HG02870 (cell line): ENCODE measurements at regions not wholly inside any gene's neighbourhood (a gene's known extent, or its start where the extent isn't known, plus 50 kb on each side); places are given as distances from the start of the nearest gene placed in this dataset.

Experiments
- ATAC-seq: cut with Tn5 transposase; IDR thresholded peaks from one replicate; pipeline ENCODE4 v1.9.1; 2021; ENCODE audit warnings: mild to moderate bottlenecking, moderate library complexity; ENCODE audit not compliant: unreplicated experiment

DNA sequence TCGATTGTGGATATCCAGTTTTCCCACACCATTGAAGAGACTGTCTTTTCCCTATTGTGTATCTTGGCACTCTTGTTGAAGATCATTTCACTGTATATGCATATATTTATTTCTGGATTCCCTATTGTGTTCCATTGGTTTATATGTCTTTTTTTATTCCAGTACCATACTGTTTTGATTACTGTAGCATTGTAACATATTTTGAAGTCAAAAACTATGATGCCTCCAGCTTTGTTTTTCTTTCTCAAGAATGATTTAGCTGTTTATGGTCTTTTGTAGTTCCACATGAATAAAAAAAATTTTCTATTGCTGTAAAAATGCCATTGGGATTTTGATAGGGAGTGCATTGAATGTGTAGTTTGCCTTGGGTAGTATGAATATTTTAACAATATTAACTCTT is 128.1 kb upstream of the SLC38A2 start:
- ATAC-seq: no peak

DNA sequence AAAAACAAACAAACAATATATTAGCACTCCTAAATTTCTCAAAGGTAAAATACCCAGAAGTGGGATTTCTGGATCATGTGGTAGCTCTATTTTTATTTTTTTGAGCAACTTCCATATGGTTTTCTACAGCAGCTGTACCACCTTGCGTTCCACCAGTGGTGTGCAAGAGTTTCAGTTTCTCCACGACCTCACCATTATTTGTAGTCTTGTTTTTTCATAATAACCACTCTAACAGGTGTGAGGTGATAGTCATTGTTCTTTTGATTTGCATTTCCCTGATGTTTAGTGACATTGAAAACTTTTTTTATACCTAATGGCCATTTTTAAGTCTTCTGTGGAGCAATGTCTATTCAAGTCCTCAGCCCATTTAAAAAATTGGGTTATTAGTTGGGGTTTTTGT is 127.3 kb upstream of the SLC38A2 start:
- ATAC-seq: peak; percentile 85

DNA sequence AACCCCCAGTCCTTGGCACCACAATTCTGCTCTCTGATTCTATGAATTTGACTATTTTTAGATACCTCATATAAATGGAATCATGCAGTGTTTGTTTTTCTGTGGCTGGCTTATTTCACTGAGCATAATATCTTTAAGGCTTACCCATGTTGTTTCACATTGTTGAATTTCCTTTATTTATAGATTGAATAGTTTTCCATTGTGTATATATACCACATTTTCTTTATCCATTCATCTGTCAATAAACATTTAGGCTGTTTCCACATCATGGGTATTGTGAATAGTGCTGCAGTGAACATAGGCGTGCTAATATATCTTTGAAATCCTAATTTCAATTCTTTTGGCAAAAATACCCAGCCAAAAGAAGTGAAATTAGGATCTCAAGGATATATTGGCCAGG is 126.7 kb upstream of the SLC38A2 start:
- no peak for ATAC-seq

DNA sequence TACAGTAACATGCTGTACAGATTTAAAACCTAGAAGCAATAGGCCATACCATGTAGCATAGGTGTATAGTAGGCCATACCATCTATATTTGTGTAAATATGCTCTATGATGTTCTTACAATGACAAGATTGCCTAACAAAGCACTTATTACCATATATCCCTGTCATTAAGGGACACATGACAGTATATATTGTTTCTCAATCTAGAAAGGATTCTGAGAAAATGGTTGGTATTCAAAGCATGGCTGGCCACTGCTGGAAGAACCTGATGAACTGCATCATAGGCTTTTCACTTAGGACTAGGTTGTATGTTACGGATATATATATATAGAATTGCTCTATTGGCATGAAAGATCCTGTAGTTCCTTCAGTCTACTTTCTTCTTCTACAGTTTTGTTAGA is 125.2 kb upstream of the SLC38A2 start:
- ATAC-seq: no peak

DNA sequence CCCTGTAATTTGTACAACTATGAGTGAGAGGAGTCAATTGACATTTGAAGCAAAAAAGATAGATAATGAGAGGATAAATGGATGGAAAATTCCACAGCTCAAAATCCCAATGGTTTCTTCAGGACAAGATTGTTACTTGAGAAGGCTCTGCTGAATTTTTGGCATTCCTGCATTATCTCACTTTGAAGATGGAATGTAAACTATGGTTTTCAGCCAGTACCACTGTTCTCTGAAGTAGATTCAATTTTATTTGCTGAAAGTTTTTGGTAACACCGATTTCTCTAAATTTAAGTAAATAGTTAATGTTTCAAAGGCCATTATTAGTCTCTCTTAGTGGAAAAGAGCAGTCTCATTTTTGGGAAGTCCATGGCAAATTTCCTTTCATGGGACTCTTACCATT is 121.9 kb upstream of the SLC38A2 start:
- no peak for ATAC-seq

DNA sequence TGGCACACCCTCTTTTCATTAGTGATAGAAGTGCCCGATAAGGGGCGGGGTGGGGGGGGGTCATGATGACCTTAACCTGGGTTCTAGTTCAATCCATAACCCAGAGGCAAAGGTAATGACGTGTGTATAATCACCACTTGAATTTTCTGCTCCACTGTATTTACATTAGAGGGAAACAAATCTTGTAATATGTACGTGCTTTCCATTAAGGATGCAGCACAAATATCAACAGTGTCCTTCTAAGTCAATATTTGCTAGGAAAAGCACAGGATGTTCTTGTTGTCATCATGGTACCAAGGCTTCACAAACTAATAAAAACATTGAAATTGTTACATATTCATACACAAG is 121.2 kb upstream of the SLC38A2 start:
- ATAC-seq: no peak

DNA sequence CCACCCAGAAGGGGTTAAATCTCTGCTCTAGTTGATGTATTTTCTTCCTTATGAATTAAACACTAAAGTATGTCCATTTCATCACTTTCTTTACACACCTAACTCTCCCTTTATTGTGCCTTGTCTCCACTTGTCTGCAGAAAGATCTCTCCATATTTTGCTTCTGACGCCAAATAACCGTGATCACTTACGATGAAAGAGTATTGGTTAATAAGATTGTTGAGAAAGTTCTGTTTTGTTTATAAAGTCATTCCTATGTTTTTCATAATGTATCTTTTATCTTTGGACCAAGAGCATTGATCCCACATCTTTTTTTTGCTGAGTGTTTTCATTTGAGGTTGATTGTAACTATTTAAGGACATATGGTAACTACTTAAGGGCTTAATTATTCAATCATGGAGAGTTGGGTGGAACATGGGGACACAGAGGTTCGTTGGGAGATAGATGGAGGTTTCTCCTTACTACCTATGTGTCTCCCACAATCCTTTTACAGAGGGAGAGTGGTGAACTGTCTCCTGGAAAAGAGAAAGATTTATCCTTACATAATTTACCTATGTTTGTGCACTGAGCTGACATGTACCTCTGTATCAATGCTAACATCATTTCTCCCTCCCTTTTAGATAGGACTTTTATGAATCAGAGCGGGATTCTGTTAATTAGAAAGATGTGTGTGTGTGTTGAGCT is 120.7 kb upstream of the SLC38A2 start:
- no peak for ATAC-seq

DNA sequence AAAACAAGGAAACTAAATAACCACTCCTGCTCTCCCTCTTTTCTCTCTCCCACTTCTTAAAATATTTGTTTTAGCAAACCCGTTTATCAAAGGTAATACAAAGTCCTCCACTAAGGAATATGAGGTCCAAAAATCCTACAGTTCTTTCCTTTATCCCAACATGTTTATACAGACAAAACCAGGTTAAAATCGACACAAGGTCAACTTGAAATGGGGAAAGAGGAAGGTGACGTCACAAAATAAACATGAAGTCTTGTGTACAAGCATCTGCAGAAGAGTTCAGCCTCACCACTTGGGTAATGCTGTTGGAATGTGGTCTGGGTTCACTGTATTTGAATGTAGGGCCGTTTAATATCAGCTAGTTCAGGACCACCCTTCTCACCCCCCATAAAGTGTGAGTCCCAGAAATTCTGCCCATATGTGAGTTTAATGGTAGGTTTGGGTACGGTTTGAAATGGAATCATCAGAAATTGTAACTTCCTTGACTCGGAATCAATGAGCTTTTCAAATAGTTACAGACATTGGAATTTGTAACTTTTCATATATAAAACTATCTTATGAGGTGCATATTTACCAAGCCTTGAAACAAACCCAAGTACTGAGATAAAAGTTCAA is 120.0 kb upstream of the SLC38A2 start:
- ATAC-seq: no peak

DNA sequence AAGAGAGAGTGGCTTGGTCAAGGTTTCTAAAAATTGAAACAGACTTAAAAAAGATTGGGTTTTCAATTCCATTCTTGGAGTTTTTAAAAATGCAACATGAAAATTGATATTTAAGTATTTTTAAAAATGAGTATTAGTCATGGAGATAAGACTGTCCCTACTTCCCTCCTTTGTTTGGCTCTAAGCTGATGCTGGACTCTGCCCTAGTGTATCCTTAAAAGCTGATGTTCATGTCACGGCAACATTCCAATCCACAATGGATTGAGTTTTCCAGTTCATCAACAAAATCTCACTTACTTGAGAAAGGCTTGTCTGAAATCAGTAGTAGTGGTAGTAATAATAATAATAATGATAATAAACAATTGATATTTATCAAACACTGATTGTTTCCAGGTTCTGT is 119.0 kb upstream of the SLC38A2 start:
- no peak for ATAC-seq

DNA sequence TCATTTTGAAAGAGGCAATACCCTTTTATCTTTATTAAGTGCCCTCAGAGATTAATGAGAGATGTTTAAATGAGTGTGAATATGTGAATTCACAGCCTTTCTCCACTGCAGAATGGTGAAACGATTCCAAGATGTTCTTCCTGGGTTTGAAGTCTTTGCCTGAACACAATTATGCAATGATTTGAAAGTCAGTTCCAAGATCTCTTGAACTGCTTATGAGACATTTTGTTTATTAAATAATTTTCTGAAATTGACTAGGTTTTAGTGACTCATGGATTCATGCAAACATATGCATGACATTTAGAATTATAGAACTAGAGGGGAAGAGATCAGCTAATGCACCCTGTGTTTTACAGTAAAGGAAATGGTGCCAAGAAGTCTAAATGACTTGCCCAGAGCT is 118.1 kb upstream of the SLC38A2 start:
- no peak for ATAC-seq

DNA sequence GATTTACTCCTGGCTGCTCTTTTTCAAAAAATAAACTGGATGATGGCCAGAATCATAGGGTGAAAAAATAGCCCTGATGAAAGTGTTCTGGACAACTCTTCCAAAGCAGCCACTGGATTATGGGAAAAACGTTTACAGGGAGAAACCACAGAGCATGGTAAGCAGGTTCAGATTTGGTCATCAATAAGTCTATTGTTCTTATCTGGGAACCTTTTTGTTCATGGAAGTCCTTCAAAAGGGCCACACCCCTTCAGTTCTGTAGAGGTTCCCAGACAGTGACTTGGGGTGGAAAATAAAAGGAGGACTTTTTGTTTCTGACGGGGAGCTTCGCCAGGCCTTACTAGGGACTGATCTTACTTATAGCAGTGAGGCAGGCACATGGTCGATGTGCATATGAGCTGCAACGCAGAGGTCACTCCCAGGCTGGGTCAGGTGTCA is 117.4 kb upstream of the SLC38A2 start:
- ATAC-seq: no peak

DNA sequence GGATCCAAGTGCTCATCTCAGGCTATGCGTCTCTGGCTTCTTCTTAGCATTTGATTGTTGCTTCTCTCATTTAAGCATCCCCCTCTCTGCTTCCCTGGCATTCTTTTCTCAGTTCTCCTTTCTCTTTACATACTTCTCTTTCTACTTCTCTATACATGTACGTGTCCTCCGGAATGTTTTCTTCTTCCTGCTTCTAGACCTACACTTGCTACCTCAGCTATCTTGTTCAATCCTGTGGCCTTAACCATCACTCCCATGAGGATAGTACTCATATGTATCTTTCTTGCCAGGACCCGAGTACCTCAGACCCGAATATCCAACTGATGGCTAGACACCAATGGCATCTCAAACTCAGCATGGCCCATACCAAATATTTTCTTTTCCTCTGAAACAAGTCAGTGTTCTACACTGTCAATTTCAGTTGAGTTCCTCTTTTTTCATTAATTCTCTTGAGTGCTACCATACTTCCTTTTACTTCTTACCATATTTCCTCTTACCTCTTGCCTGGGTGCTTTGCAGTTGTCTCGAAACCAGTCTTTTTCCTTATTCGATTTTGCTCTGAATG is 115.1 kb upstream of the SLC38A2 start:
- ATAC-seq: no peak

DNA sequence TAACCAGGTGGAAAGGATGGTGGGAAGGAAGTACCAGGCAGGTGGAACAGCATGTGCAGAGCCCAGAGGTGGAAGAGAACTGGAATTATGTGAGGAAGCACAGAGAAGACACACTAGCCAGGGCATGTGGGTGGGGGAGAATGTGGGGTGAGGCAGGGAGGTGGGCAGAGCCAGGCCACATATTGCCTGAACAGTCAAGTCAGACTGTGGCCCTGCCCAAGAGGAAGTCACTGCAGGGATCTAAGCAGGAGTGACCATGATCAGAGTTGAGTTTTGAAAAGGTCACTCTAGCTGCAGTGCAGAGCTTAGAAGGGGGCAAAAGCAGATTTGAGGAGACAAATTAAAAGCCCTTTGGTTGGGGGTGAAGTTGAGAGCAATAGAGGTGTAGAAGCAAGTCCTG is 114.0 kb upstream of the SLC38A2 start:
- no peak for ATAC-seq

DNA sequence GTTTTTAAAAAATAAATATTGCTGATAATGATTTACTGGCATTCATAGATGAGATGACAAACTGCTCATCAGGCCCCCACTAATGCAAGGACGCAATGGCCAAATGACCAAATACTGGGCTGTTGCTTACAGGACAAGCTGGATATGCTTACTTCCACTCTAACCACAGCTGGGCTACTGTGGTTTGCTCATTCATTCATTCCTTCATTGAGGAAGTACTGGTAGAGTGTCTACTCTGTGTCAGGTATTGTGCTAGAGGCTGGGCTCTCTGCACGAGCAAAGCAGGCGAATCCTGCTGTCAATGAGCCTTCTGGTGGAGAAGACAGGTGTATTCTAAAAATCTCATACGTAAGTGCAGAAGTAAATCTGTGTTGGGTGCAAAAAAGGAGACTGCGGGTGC is 113.3 kb upstream of the SLC38A2 start:
- no peak for ATAC-seq

DNA sequence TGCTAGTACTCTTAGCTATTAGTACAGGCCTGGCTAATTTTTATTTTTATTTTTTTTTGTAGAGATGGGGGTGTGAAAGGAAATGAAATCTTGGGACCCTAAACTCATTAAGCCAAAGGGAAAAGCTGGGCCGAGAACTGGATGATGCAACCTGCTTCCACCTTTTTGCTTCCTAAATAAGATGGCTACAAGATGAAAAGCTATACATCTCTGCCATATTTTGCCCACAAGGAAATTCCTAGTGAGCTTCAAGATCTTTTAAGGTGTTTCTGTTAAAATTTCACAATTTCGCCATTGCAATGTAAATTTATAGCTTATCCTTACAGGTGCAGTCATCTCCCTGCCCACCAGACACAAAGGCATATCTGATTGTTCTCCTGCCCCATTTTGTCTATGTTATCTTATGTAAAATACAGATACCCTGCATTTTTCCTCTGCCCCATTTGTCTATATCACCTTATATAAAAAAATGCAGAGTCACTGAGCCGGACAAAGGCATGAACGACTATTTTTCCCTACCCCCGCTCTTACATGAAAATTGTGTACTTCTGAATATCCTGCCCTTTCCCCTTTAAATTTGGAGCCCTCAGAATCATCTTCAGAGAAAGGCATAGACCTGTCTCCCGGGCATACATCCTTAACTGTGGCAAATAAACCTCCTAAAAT is 112.0 kb upstream of the SLC38A2 start:
- no peak for ATAC-seq

DNA sequence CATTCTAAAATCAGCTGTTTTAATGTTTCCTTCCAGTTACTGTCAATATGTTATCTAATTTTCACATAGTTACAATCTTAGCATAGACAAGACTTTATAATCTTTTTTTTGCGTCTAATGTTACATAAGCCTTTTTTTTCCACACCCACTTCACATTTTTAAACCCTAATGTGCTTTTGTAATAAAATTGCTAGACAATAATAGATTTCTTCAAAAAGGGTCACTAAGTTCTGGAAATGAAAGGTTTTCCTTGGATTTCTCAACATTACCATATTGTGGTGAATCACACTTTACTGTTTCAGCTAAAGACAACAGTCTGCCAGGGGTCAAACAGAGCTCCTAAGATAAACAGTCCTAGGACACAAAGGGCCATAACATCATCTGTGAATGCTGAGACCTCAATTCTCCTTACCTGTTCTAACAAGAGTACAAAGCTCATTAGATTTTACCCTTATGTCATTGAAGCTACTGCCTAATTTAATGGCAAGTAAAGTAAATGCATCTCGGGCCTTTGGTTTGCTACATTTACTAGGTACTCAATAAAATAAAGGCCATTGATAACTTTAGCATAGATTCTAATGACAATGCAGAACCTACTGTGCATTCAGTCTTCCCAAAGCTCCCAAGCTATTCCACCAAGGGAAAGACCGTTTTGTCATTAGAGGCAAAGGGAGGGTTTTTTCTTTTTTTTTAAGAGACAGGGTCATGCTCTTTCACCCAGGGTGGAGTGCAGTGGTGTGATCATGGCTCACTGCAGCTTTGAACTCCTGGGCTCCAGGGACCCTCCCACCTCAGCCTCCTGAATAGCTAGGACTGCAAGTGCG is 111.2 kb upstream of the SLC38A2 start:
- no peak for ATAC-seq

DNA sequence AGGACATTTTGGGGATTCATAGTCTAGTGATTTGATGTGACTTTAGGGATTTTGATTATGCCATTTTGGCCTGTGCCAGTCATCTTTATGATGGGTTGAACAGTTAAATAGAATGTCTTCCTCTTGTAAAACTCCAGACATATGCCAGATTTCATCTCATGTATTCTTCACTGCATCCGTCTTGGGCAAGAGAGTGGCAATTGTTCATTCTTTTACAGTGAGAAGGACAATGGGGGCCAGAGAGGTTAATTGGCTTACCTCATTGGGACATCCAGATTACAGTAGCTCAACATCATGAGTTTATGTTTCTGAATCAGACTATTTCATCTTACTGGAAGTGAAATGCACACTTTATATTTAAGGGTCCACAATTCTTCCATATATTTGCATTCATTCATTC is 108.2 kb upstream of the SLC38A2 start:
- ATAC-seq: no peak

DNA sequence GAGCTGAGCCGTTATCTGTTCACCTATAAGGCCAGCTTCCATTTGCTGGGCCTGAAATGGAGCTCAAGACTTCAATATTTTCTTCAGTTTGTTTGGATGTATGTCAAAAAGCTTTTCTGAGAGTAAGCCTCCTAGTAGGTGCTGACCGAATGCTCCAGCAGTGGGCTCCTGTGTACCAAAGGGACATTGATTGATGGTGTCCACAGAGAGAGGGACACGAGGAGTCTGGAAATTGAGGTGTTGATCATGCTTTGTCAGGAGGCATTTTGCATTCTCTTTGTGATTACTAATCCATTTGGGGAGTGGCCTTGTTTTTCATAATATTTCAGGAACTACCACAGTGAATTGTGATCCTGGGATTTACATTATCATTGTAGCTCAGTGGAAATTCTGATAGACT is 107.7 kb upstream of the SLC38A2 start:
- ATAC-seq: no peak

DNA sequence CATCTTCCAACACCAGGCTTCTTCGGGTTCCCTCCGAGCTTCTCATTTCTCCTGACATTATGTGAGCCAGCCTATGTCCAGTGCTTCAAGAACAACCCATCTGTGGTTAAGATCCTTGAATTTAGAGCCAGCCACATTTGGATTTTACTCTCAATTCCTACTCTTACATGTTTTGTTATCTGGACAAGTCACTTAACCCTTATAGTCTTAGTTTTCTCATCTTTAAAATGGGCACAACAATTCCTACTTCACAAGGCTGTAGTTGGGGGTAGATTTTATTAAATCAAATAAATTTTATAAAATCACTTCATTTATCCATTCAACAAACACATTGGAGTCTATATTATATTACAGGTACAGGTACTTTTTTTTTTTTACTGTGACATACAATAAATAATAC is 105.5 kb upstream of the SLC38A2 start:
- ATAC-seq: no peak

DNA sequence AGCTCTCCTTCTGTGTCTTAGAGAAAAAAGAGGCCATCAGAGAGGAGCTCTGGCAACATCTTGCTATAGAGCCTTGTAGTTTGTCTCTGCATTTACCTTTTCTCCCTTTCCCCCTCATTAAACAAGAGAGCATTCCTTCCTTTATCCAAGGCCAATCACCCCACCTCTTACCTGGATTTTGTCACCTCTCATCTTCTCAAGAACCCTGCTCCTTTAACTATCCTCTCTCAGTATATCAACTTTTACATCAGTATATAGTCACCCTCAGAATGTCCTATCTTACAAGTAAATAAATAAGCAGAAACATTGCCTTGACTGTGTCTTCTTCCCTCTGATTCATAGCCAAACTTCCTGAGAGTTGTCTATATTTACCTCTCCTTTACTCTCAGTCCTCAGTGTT is 105.0 kb upstream of the SLC38A2 start:
- ATAC-seq: no peak

DNA sequence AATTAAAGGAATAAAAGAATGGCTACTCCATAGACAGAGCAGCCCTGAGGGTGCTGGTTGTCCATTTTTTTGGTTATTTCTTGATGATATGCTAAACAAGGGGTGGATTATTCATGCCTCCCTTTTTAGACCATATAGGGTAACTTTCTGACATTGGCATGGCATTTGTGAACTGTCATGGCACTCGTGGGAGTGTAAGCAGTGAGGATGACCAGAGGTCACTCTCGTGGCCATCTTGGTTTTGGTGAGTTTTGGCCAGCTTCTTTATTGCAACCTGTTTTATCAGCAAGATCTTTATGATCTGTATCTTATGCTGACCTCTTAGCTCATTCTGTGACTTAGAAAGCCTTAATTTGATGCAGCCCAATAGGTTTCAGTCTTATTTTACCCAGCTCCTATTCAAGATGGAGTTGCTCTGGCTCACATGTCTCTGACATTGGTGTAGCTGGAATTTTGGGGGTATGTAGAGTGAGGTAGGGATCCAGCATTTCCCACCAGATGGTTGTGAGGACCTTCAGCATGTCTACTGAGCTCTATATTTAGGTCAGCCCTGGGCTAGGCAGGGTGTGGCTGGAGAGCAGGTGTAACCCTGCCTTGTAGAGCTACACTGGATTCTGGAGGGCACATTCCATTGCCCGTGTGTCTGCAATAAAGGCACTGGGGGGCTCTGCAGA is 103.5 kb upstream of the SLC38A2 start:
- ATAC-seq: no peak
